ENCODE measurements at regions not wholly inside any gene's neighbourhood (a gene's known extent, or its start where the extent isn't known, plus 50 kb on each side); places are given as distances from the start of the nearest gene placed in this dataset.

- H3K4me3 ChIP-seq (ENCODE audit: control insufficient read depth, low read depth, low read length) = no peak overlapping the region
- TF ChIP-seq CTCF (IDR thresholded peaks at IDR 0.05; ENCODE audit: control insufficient read depth, insufficient read depth, low read depth, low read length, missing control alignments) = no peak
- DNase-seq (ENCODE audit: low read depth) = no peak
These were observed 58.9 kb upstream of the NCOA1 start for GRCh38 chr2:24432121-24432520.

GRCh38 chr2:24429197-24430074, 61.6 kb upstream of the NCOA1 start:
- DNase-seq (ENCODE audit: low read depth) = no peak
- TF ChIP-seq CTCF (IDR thresholded peaks at IDR 0.05; ENCODE audit: control insufficient read depth, insufficient read depth, low read depth, low read length, missing control alignments) = no peak
- no peak overlapping the region for H3K4me3 ChIP-seq (ENCODE audit: control insufficient read depth, low read depth, low read length)

- DNase-seq (ENCODE audit: low read depth) = no peak
- TF ChIP-seq CTCF (IDR thresholded peaks at IDR 0.05; ENCODE audit: control insufficient read depth, insufficient read depth, low read depth, low read length, missing control alignments) = no peak
- no peak overlapping the region for H3K4me3 ChIP-seq (ENCODE audit: control insufficient read depth, low read depth, low read length)
These were observed 64.1 kb upstream of the ITSN2 start for GRCh38 chr2:24424387-24424786.

GRCh38 chr2:24423095-24423494, 62.8 kb upstream of the ITSN2 start:
- DNase-seq (ENCODE audit: low read depth) = no peak
- no peak overlapping the region for H3K4me3 ChIP-seq (ENCODE audit: control insufficient read depth, low read depth, low read length)
- no peak for TF ChIP-seq CTCF (IDR thresholded peaks at IDR 0.05; ENCODE audit: control insufficient read depth, insufficient read depth, low read depth, low read length, missing control alignments)

- TF ChIP-seq CTCF (IDR thresholded peaks at IDR 0.05; ENCODE audit: control insufficient read depth, insufficient read depth, low read depth, low read length, missing control alignments) = peak; percentile 65
- DNase-seq (ENCODE audit: low read depth) = no peak
- H3K4me3 ChIP-seq (ENCODE audit: control insufficient read depth, low read depth, low read length) = no peak overlapping the region
These were observed 61.3 kb upstream of the ITSN2 start for GRCh38 chr2:24421668-24422067.

- DNase-seq (ENCODE audit: low read depth) = no peak
These were observed 60.0 kb upstream of the ITSN2 start for GRCh38 chr2:24420373-24420772.

More at GRCh38 chr2:24420373-24420772, 60.0 kb upstream of the ITSN2 start:
- no peak overlapping the region for H3K4me3 ChIP-seq (ENCODE audit: control insufficient read depth, low read depth, low read length)
- TF ChIP-seq CTCF (IDR thresholded peaks at IDR 0.05; ENCODE audit: control insufficient read depth, insufficient read depth, low read depth, low read length, missing control alignments) = no peak

Measured in AG09309 (cell line).